NCI-H2029 (cell line): ENCODE measurements at regions not wholly inside any gene's neighbourhood (a gene's known extent, or its start where the extent isn't known, plus 50 kb on each side); places are given as distances from the start of the nearest gene placed in this dataset.
A peak's percentile ranks its signal among the peaks of the same experiment; 100 is the strongest.
"Not testable (repeated sequence)": the region's sequence is repeated elsewhere in the genome, so short reads cannot be mapped to it uniquely, and the experiment has no call there.

Source experiments
- DNase-seq: peaks from one replicate; lab custom pipeline; 2025; lab: John Stamatoyannopoulos, UW

GRCh38 chr2:7676714-7677113, 759.5 kb downstream of the RNF144A start:
- DNase-seq, result no peak

GRCh38 chr2:7681881-7682461, 764.8 kb downstream of the RNF144A start:
- DNase-seq, result no peak

GRCh38 chr2:7683196-7683595, 766.0 kb downstream of the RNF144A start:
- DNase-seq, result no peak

GRCh38 chr2:7683708-7684107, 766.5 kb downstream of the RNF144A start:
- DNase-seq, result no peak

- DNase-seq, result no peak
Observed at GRCh38 chr2:7685342-7686015, 768.3 kb downstream of the RNF144A start.

- no peak for DNase-seq
Observed at GRCh38 chr2:7686016-7686385, 768.8 kb downstream of the RNF144A start.

- DNase-seq, result no peak
Observed at GRCh38 chr2:7691961-7692656, 774.9 kb downstream of the RNF144A start.

- DNase-seq, result peak; percentile 33
Observed at GRCh38 chr2:7692657-7693161, 775.5 kb downstream of the RNF144A start.

- no peak for DNase-seq
Observed at GRCh38 chr2:7693246-7694075, 776.2 kb downstream of the RNF144A start.

GRCh38 chr2:7694076-7694985, 777.1 kb downstream of the RNF144A start:
- DNase-seq, result no peak

- not testable (repeated sequence) for DNase-seq
Observed at GRCh38 chr2:7696556-7696955, 779.3 kb downstream of the RNF144A start.

- DNase-seq, result no peak
Observed at GRCh38 chr2:7697052-7697451, 779.8 kb downstream of the RNF144A start.

GRCh38 chr2:7701791-7702190, 784.6 kb downstream of the RNF144A start:
- no peak for DNase-seq

- no peak for DNase-seq
Observed at GRCh38 chr2:7703048-7703447, 785.8 kb downstream of the RNF144A start.

- DNase-seq, result peak; percentile 11
Observed at GRCh38 chr2:7703543-7704144, 786.4 kb downstream of the RNF144A start.

GRCh38 chr2:7704296-7704865, 787.2 kb downstream of the RNF144A start:
- DNase-seq, result no peak

- no peak for DNase-seq
Observed at GRCh38 chr2:7706791-7707190, 789.6 kb downstream of the RNF144A start.

GRCh38 chr2:7707723-7708122, 790.5 kb downstream of the RNF144A start:
- DNase-seq, result no peak

GRCh38 chr2:7709907-7710306, 792.7 kb downstream of the RNF144A start:
- DNase-seq, result no peak

GRCh38 chr2:7711167-7711566, 794.0 kb downstream of the RNF144A start:
- no peak for DNase-seq
